22Rv1 (cell line): ENCODE measurements at regions not wholly inside any gene's neighbourhood (a gene's known extent, or its start where the extent isn't known, plus 50 kb on each side); places are given as distances from the start of the nearest gene placed in this dataset.

Experiments
- ZFX ChIP-seq: fragments of 450-650 bp; IDR thresholded peaks from 2 replicates; pipeline ENCODE4 v1.6.1; 2017; ENCODE audit warnings: antibody characterized with exemption, borderline replicate concordance
- TF ChIP-seq, protein P1 (sequence below): fragments of 450-650 bp; IDR thresholded peaks from 2 replicates; pipeline ENCODE4 v1.5.1; 2017; ENCODE audit warnings: mild to moderate bottlenecking

GRCh38 chr1:217313096-217313495 lies 317.8 kb downstream of the GPATCH2 start:
- TF ChIP-seq, protein P1, sequence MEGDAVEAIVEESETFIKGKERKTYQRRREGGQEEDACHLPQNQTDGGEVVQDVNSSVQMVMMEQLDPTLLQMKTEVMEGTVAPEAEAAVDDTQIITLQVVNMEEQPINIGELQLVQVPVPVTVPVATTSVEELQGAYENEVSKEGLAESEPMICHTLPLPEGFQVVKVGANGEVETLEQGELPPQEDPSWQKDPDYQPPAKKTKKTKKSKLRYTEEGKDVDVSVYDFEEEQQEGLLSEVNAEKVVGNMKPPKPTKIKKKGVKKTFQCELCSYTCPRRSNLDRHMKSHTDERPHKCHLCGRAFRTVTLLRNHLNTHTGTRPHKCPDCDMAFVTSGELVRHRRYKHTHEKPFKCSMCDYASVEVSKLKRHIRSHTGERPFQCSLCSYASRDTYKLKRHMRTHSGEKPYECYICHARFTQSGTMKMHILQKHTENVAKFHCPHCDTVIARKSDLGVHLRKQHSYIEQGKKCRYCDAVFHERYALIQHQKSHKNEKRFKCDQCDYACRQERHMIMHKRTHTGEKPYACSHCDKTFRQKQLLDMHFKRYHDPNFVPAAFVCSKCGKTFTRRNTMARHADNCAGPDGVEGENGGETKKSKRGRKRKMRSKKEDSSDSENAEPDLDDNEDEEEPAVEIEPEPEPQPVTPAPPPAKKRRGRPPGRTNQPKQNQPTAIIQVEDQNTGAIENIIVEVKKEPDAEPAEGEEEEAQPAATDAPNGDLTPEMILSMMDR: no peak
- TF ChIP-seq ZFX: no peak
